ENCODE measurements at regions not wholly inside any gene's neighbourhood (a gene's known extent, or its start where the extent isn't known, plus 50 kb on each side); places are given as distances from the start of the nearest gene placed in this dataset.
A peak's percentile ranks its signal among the peaks of the same experiment; 100 is the strongest.
"Not testable (repeated sequence)": the region's sequence is repeated elsewhere in the genome, so short reads cannot be mapped to it uniquely, and the experiment has no call there.

- no peak for DNase-seq (ENCODE audit: low read depth, low spot score)
- H3K4me3 ChIP-seq (ENCODE audit: low read depth, low read length) = no peak overlapping the region
- TF ChIP-seq, protein P1, sequence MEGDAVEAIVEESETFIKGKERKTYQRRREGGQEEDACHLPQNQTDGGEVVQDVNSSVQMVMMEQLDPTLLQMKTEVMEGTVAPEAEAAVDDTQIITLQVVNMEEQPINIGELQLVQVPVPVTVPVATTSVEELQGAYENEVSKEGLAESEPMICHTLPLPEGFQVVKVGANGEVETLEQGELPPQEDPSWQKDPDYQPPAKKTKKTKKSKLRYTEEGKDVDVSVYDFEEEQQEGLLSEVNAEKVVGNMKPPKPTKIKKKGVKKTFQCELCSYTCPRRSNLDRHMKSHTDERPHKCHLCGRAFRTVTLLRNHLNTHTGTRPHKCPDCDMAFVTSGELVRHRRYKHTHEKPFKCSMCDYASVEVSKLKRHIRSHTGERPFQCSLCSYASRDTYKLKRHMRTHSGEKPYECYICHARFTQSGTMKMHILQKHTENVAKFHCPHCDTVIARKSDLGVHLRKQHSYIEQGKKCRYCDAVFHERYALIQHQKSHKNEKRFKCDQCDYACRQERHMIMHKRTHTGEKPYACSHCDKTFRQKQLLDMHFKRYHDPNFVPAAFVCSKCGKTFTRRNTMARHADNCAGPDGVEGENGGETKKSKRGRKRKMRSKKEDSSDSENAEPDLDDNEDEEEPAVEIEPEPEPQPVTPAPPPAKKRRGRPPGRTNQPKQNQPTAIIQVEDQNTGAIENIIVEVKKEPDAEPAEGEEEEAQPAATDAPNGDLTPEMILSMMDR (IDR thresholded peaks at IDR 0.05; ENCODE audit: low read depth, low read length) = no peak
- in situ Hi-C loops (cut with HindIII; ENCODE audit: low sequenced_read_pairs) = no loop called here
Observed at GRCh38 chr1:68814067-68814466, 317.2 kb upstream of the DEPDC1 start.

GRCh38 chr1:68815632-68816031 lies 318.8 kb upstream of the DEPDC1 start:
- in situ Hi-C loops (cut with HindIII; ENCODE audit: low sequenced_read_pairs) = no loop called here
- no peak overlapping the region for H3K4me3 ChIP-seq (ENCODE audit: low read depth, low read length)
- TF ChIP-seq, protein P1 (IDR thresholded peaks at IDR 0.05; ENCODE audit: low read depth, low read length) = no peak
- DNase-seq (ENCODE audit: low read depth, low spot score) = no peak

DNA sequence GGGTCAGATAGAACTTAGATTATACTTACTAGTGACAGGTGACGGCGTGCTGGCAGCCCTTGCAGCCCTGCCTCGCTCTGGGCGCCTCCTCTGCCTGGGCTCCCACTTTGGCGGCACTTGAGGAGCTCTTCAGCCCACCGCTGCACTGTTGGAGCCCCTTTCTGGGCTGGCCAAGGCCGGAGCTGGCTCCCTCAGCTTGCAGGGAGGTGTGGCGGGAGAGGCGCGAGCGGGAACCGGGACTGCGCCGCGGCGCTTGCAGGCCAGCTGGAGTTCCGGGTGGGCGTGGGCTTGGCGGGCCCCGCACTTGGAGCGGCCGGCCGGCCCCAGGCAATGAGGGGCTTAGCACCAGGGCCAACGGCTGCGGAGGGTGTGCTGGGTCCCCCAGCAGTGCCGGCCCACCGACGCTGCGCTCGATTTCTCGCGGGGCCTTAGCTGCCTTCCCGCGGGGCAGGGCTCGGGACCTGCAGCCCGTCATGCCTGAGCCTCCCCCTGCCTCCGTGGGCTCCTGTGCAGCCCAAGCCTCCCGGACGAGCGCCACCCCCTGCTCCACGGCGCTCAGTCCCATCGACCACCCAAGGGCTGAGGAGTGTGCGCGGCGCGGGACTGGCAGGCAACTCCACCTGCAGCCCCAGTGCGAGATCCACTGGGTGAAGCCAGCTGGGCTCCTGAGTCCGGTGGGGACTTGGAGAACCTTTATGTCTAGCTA lies 320.8 kb upstream of the DEPDC1 start:
- DNase-seq (ENCODE audit: low read depth, low spot score); in situ Hi-C loops (cut with HindIII; ENCODE audit: low sequenced_read_pairs); H3K4me3 ChIP-seq (ENCODE audit: low read depth, low read length): not testable (repeated sequence)

- no peak overlapping the region for H3K4me3 ChIP-seq (ENCODE audit: low read depth, low read length)
- peak; percentile 18 for DNase-seq (ENCODE audit: low read depth, low spot score)
- TF ChIP-seq, protein P1 (IDR thresholded peaks at IDR 0.05; ENCODE audit: low read depth, low read length) = peak; percentile 56
- in situ Hi-C loops (cut with HindIII; ENCODE audit: low sequenced_read_pairs) = no loop called here
Observed at GRCh38 chr1:68819190-68819829, 322.4 kb upstream of the DEPDC1 start.

- H3K4me3 ChIP-seq (ENCODE audit: low read depth, low read length) = no peak overlapping the region
- TF ChIP-seq, protein P1 (IDR thresholded peaks at IDR 0.05; ENCODE audit: low read depth, low read length) = no peak
- DNase-seq (ENCODE audit: low read depth, low spot score) = no peak
- in situ Hi-C loops (cut with HindIII; ENCODE audit: low sequenced_read_pairs) = no loop called here
Observed at GRCh38 chr1:68820151-68820550, 323.3 kb upstream of the DEPDC1 start.

- DNase-seq (ENCODE audit: low read depth, low spot score) = no peak
- in situ Hi-C loops (cut with HindIII; ENCODE audit: low sequenced_read_pairs) = no loop called here
- H3K4me3 ChIP-seq (ENCODE audit: low read depth, low read length) = no peak overlapping the region
- TF ChIP-seq, protein P1 (IDR thresholded peaks at IDR 0.05; ENCODE audit: low read depth, low read length) = no peak
Observed at GRCh38 chr1:68826836-68827235, 330.0 kb upstream of the DEPDC1 start.

- in situ Hi-C loops (cut with HindIII; ENCODE audit: low sequenced_read_pairs) = no loop called here
- TF ChIP-seq, protein P1 (IDR thresholded peaks at IDR 0.05; ENCODE audit: low read depth, low read length) = no peak
- no peak for DNase-seq (ENCODE audit: low read depth, low spot score)
- no peak overlapping the region for H3K4me3 ChIP-seq (ENCODE audit: low read depth, low read length)
Observed at GRCh38 chr1:68827261-68827660, 330.4 kb upstream of the DEPDC1 start.

Measured in astrocyte of the spinal cord (primary cell).